Fibroblast of skin of left quadriceps (primary cell): ENCODE measurements at regions not wholly inside any gene's neighbourhood (a gene's known extent, or its start where the extent isn't known, plus 50 kb on each side); places are given as distances from the start of the nearest gene placed in this dataset.

Experiments used
- DNase-seq, 2 experiments: peaks; one replicate each; pipeline ENCODE4 v3.0.0-alpha.2; 2013; ENCODE audit warnings: low read depth in 2 of 2

GRCh38 chr2:102078773-102079172, 63.8 kb upstream of the IL1R1 start:
- DNase-seq = no peak

GRCh38 chr2:102080451-102081242, 61.9 kb upstream of the IL1R1 start:
- no peak for DNase-seq

- no peak for DNase-seq
Observed at GRCh38 chr2:102081243-102081522, 61.4 kb upstream of the IL1R1 start.

GRCh38 chr2:102081606-102082005, 60.9 kb upstream of the IL1R1 start:
- no peak for DNase-seq

- peak; percentile 70 to 72 for DNase-seq
Observed at GRCh38 chr2:102082571-102083392, 59.8 kb upstream of the IL1R1 start.

- DNase-seq = no peak
Observed at GRCh38 chr2:102083393-102083703, 59.2 kb upstream of the IL1R1 start.

- no peak for DNase-seq
Observed at GRCh38 chr2:102084651-102085050, 57.9 kb upstream of the IL1R1 start.

GRCh38 chr2:102085238-102085637, 57.3 kb upstream of the IL1R1 start:
- no peak for DNase-seq

GRCh38 chr2:102086150-102086872, 56.2 kb upstream of the IL1R1 start:
- no peak for DNase-seq

GRCh38 chr2:102091121-102091520, 51.4 kb upstream of the IL1R1 start:
- no peak for DNase-seq

GRCh38 chr2:102091908-102092307, 50.6 kb upstream of the IL1R1 start:
- no peak for DNase-seq

GRCh38 chr2:102092535-102092934, 50.0 kb upstream of the IL1R1 start:
- no peak for DNase-seq
